NCI-H128 (cell line): ENCODE measurements at regions not wholly inside any gene's neighbourhood (a gene's known extent, or its start where the extent isn't known, plus 50 kb on each side); places are given as distances from the start of the nearest gene placed in this dataset.

ENCODE experiments used
- DNase-seq: peaks from one replicate; lab custom pipeline; 2025; ENCODE audit not compliant: unreplicated experiment; lab: John Stamatoyannopoulos, UW

GRCh38 chr1:189851806-189852367, 625.8 kb downstream of the BRINP3 start:
- DNase-seq, result no peak

GRCh38 chr1:189859385-189859977, 618.2 kb downstream of the BRINP3 start:
- DNase-seq, result no peak

GRCh38 chr1:189866606-189867005, 611.1 kb downstream of the BRINP3 start:
- DNase-seq, result no peak

GRCh38 chr1:189868021-189868420, 609.6 kb downstream of the BRINP3 start:
- DNase-seq, result no peak

- no peak for DNase-seq
Measured at GRCh38 chr1:189874715-189875435, 602.8 kb downstream of the BRINP3 start.

GRCh38 chr1:189880135-189880534, 597.5 kb downstream of the BRINP3 start:
- no peak for DNase-seq

GRCh38 chr1:189899686-189900425, 577.8 kb downstream of the BRINP3 start:
- no peak for DNase-seq

- no peak for DNase-seq
Measured at GRCh38 chr1:189904509-189904908, 573.2 kb downstream of the BRINP3 start.

- DNase-seq, result no peak
Measured at GRCh38 chr1:189908113-189908512, 569.6 kb downstream of the BRINP3 start.

- no peak for DNase-seq
Measured at GRCh38 chr1:189921613-189922012, 556.1 kb downstream of the BRINP3 start.

GRCh38 chr1:189927641-189928040, 550.0 kb downstream of the BRINP3 start:
- DNase-seq, result no peak

GRCh38 chr1:189929501-189930099, 548.1 kb downstream of the BRINP3 start:
- DNase-seq, result no peak

- no peak for DNase-seq
Measured at GRCh38 chr1:189936861-189937260, 540.8 kb downstream of the BRINP3 start.

GRCh38 chr1:189939967-189940366, 537.7 kb downstream of the BRINP3 start:
- no peak for DNase-seq

GRCh38 chr1:189941922-189942321, 535.7 kb downstream of the BRINP3 start:
- no peak for DNase-seq

- DNase-seq, result no peak
Measured at GRCh38 chr1:189958756-189959155, 518.9 kb downstream of the BRINP3 start.

- no peak for DNase-seq
Measured at GRCh38 chr1:189960769-189961168, 516.9 kb downstream of the BRINP3 start.

GRCh38 chr1:189962181-189962580, 515.5 kb downstream of the BRINP3 start:
- no peak for DNase-seq

- no peak for DNase-seq
Measured at GRCh38 chr1:189970331-189971230, 507.1 kb downstream of the BRINP3 start.

GRCh38 chr1:189971656-189972055, 506.0 kb downstream of the BRINP3 start:
- DNase-seq, result no peak
